GM21360 (cell line): ENCODE measurements at regions not wholly inside any gene's neighbourhood (a gene's known extent, or its start where the extent isn't known, plus 50 kb on each side); places are given as distances from the start of the nearest gene placed in this dataset.
"Not testable (repeated sequence)": the region's sequence is repeated elsewhere in the genome, so short reads cannot be mapped to it uniquely, and the experiment has no call there.

Experiments used
- ATAC-seq: cut with Tn5 transposase; IDR thresholded peaks from one replicate; pipeline ENCODE4 v1.9.1; 2021; ENCODE audit warnings: mild to moderate bottlenecking, moderate library complexity; ENCODE audit not compliant: unreplicated experiment

DNA sequence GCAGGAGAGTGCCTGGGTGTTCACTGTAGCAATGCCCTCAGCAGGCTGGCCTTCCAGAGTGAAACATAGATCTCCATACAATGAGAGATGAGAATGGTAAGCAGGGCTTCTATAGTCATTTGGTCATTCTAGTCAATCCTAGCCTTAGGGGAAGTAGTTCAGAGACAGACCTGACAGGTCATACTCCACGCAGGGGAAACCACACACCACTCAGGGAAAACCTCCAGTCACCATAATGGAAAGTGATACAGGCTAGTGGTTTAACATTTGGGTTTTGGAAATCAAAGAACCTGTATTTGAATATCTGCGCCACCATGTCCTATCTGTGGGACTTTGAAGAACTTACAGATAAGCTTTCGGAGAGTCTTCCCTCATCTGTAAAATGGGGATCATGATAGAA, 425.7 kb upstream of the PPP2R3A start:
- no peak for ATAC-seq

DNA sequence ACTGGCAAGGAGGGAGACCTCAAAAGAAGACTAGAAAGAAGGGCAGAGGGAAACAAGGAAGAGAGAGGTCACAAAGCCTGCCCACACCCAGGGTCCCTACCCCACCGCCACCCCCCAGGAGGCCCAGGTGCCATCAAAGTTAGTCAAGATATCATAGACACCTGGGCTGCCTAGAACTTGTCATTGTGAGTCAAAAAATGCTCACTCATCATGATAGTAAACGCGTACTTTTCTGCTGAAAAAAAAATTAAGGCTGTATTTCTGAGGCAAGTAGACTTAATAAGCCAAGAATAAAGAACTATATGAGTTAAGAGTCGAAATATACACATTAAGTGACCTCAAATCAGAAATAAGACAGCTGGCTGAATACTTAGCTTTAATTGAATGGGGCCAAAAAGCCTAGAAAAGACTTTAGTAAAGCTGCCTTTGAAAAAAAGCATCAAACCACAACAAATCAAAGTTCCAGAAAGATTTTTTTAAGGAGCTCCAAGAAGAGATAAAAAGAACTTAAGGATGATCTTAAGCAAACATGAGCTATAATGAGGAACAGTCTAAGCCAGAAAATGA, 415.5 kb upstream of the PPP2R3A start:
- ATAC-seq, result no peak

DNA sequence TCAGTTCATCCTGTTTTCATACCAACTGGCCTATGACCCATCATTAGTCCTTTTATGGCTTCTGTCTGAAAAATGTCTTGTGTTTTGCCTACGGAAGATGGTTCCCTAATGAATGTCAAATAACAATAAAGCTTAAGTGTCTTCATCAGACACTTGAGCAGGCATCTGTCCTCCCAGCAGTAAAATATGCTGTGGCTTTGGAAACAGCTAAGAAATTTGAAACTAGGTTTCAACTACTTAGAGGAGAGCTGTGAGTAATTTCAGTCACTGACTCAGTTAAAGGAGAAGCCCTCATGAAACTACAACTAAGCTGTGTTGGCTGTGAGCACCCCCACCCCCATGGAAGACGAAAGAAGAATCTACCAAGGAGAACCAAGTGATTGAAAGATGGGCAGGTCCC, 409.4 kb upstream of the PPP2R3A start:
- no peak for ATAC-seq

DNA sequence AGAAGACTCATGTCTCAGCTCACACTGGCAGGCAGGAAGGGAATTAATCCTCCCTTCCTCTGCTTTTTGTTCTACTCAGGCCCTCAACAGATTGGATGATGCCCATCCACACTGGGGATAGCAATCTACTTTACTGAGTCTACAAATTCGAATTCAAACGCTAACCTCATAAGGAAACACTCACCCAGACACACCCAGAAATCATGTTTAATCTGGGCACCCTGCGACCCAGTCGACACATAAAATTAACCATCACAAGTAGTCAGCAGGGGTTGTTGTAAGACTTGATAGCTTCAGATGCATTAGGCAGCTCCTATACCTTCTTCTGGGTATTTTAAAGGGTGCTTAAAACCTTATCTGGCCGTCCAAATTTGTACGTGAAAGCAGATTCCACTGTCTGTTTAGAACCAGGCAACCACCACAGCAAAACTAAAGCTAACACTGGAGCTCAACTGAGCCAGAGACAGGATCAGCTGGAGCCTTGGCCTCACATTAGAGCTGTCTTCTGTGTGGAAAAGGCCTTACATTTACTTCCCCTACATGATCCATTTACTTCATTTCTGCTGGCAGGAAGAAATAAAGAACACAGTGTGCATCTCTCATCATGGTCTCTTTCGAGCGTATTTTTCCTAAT, 407.3 kb upstream of the PPP2R3A start:
- no peak for ATAC-seq

DNA sequence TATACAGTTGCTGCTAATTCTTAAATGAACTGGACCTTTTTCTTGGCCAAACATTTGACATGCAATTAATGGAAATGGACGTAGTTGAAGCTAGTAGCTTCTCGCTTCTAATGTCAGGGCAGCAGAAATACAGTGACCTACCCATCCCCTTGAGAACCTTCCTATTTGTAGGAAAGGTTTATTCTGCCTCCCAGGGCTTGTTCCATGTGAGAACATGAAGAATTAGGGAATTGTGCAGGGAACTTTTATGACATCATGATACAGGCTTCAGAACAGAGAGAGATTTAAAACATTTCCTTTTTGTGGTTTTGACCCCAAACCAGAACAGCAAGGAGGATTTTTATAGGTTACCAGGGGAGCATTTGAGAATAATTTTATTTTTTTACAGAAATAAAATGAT, 406.6 kb upstream of the PPP2R3A start:
- ATAC-seq, result no peak

DNA sequence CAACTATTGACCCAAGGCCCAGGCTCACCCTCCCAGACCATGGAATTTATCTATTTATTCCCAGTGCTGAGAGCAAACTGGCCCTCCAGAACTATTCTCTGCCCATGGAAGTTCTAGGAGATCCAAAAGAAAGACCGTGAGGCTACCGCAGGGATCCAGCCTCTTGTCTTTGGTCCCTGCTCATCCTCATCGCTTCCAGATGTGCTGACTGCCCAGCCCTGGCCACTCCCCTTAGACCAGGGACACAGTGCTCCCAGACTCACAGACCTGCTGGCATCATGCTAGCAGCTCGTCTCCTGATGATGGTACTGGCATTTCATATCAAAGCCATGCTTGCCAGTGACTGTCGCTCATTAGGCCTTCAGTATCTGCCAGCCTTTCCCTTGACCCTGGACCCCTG, 405.7 kb upstream of the PPP2R3A start:
- no peak for ATAC-seq

DNA sequence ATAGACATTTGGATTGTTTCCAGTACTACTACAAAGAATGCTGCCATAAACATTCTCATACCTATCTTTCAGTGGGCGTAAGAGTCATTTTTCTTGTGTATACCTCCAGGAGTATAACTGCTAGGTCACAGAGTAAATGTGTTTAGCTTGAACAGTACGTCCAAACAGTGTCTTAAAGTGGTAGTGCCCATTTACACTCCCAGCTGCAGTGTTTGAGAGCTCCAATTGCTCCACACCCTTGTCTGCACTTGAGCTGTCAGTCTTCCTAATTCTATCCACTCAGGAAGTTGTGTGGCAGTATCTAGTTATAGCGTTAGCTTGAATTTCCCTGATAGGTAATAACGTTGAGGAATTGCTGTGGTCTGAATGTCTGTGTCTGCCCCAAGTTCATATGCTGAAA, 404.7 kb upstream of the PPP2R3A start:
- ATAC-seq, result no peak

DNA sequence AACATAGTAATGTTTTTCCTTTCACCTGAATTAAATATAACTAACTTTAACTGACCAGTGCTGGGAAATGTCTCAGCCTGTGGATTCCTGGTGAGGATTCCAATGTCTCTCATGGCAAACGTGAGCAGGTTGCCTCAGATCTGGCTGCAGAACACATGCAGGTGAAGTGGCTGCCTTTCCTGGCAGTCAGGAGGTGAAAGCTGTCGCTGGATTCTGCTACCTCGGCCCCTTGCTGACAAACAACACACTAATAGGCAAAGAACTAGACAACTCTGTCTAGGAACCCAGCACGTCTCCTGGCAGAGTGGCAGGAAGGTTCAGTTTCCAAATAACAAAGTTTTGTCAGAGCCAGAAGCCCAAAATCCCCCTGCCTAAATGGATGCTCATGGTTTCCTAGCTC, 400.8 kb upstream of the PPP2R3A start:
- ATAC-seq, result no peak

DNA sequence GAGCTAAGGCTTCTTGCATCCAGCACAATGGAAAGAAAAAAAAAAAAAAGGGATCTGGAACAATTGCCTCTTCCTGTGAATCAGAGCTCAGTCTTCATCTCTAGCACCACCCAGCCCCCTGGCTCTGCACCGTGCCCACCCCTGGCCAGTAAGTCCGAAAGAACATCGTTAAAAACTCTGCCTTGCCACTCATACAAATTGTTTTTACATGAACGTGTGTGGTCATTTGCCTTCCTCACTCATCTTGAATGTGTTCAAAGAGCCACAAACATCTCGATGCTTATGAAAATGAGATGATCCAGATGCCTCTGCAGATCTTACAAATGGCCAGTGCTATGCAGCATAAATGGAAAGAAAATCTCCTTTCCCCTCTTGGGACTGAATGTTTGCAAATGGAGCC, 400.0 kb upstream of the PPP2R3A start:
- no peak for ATAC-seq

DNA sequence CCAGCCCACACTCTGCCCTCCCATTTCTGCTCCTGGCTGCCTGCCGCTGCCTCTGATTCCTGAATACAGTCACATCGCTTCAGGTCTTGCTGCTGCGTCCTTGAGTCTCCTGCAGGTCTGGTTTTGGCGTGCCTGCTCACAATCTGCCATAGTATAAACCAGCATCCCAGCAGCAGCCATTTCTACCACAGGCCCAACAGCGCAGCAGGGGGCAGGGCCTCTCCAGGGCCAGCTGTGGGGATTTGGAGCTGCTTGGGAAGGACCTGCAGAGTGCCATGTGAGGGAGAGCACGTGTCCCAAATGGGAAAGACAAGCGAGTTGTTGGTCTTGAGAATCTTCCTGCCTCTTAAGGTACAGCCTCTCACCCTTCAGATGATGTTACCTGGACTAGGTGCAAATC, 398.3 kb upstream of the PPP2R3A start:
- no peak for ATAC-seq

DNA sequence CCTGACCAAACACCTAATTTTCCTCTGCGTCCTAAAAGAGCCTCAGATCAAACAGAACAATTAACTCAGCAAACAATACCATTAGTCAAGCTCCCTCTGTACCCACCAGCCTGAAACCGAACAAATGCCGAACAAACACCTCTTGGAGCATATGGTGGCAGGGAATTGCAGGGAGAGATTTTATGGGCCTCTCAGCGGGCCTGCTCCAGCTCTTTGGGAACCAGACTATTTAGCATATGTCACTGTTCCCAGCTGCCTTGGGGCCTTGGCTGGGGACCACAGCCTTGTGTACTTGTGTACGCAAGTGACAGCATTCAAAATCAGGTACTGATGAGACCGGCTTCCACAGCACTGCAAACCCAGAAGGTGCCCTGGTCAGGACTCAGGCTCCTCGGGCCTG, 388.8 kb upstream of the PPP2R3A start:
- no peak for ATAC-seq

DNA sequence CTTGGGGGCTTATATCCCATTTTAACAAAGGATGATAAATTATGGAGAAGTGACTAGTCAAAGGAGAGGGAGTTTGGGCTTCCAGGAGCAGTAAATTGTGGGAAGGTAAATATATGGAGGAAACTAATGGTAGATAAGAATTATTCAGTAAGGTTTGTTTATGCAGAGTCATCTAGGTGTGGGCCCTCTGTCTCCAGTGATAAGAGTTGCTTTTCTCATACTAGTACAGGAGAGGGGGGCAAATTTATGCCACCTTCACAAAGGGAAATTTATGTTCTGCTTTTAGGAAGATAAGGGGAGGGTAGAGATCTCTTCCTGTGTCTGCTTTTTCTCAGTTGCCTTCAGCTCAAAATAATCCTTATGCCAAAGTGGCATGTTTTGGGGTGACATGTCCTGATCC, 383.7 kb upstream of the PPP2R3A start:
- no peak for ATAC-seq

DNA sequence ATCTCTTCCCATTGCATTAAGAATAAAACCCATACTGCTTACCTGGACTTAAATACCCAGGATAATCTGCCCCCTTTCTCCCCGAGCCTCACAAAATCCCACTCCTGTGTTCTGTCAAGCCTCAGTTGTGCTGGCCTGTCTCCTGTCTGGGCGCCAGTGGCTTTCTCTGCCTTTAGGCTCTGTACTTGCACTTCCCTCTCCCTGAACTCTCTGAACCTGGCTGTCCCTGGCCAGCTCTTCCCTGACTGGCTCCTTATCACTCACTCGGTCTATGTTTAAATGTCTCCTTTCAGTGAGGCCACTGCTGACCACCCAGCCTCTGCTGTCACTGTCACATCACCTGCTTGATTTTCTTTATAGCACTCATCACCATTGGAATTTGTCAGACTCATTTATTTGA, 382.7 kb upstream of the PPP2R3A start:
- ATAC-seq, result no peak

DNA sequence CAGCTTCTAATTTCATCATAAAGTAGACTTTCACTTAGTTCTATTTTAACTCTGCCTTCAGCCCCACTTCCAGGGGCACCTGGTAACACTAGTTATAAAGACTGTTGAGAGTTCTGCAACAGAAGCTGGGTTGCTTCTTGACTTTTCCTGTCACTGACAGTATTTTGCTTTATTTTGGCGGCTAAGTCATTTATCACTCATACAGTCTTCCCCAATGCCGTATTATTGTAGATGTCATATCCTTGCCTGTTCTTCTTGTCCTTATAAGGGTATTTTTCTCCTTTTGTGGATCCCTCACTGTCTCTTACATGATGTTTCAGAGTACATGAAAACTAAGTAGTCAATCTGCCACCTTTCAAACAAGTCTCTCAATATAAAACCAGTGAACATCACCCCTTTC, 369.0 kb upstream of the PPP2R3A start:
- ATAC-seq, result no peak

DNA sequence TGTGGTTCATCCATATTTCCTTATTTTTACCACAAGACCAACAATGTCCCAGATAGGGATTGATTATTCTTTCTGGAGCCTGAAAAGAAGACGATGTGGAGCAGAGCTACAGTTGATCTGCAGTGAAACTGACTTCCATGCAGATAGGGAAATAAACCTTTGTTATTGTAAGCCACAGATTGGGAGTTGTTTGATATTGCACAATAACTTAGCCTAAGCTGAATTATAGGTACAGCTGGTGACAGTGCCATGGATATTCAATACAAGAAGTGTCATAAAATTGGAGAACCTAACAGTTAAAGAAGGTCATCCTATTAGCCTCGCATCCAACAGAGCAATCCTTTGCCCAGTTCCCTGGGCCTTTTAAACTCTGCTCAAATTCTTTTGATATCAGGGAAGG, 367.7 kb upstream of the PPP2R3A start:
- ATAC-seq, result no peak

DNA sequence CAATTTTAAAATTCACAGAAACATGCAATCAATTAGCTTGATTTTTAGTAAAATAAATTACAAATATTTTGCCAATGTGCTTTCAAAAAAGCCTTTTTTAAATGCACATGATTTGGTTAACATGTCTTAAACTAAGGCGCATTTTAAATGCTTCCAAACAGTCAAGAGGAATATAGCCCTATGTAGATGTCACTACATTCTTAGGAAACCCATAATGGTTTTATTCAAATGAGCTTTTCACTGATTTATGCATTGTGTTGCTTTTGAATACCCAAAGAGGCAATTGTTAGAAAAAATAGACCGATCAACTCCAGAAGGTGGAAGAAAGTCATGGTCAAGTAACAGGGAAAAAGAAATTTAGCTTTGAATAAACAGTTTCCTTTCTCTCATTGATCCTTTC, 366.9 kb upstream of the PPP2R3A start:
- no peak for ATAC-seq

DNA sequence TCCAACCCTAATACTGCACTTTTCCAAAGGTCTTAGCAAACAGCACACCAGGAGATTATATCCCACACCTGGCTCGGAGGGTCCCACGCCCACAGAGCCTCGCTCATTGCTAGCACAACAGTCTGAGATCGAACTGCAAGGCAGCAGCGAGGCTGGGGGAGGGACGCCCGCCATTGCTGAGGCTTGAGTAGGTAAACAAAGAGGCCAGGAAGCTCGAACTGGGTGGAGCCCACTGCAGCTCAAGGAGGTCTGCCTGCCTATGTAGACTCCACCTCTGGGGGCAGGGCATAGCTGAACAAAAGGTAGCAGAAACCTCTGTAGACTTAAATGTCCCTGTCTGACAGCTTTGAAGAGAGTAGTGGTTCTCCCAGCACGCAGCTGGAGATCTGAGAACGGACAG, 361.0 kb upstream of the PPP2R3A start:
- not testable (repeated sequence) for ATAC-seq

DNA sequence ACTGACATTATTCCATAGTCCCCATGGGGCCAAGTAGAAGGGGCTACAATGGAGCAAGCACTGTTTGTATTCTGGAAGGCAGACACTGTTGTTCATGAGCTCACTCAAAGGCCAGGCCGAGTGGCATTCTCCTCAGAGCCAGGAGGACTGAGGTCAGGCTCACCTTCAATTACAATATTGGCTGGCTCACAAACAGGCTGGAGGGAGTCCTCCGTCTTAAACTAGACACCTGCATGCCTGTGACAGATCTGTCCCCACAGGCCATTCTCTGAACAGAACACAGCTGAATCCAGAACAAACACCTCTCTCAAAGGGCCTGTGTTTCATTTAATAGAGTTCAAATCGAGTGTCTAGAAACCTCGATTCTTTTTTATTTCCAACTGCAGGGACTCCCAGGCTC, 347.4 kb upstream of the PPP2R3A start:
- ATAC-seq, result no peak

DNA sequence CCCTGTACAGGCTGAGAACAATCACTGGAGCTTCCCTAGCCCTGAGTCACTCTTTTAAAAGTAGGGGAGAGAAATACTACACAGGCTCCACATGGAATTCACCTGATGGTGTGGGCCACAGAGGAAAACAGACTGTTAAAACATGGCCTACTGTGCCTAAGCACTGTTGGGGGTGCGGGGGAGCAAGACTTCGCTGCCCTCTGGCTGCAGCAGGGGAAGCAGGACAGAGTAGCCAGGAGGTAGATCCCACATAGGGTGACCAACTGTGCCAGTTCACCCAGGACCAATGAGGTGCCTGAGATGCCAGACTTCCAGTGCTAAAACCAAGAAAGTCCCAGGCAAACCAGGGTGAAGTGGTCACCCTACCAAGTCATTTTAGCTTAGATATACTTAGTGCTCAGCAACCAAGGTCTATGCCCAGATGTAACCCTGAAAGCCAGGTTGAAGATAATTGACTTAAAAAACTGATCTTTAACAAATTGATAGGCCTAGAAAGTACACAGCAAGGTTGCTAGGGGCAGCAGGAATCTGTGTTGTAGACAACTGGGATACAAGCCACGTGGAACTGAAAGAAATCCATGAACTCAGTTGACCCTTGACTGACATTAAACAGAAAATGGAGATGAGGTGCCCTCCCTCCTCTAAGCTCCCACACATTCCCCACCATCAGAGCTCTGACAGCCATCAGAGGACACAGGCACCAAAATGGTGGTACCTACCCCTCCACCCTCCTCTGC, 344.2 kb upstream of the PPP2R3A start:
- ATAC-seq, result no peak

DNA sequence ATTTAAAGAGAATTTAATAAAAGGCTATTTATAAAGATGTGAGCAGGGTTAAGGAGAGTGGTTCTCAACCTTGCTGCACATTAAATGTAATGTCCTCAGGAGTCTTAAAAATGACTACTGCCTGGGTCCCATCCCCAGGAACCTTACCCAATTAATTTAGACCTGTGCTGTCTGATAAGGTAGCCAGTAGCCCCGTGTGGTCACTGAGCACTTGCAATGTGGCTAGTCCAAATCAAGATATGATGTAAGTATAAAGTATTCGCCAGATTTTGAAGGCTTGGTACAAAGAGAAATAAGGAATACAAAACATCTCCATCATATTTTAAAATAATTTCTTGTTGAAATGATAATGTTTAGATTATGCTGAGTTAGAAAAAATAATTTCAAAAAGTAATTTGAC, 343.3 kb upstream of the PPP2R3A start:
- ATAC-seq, result no peak

DNA sequence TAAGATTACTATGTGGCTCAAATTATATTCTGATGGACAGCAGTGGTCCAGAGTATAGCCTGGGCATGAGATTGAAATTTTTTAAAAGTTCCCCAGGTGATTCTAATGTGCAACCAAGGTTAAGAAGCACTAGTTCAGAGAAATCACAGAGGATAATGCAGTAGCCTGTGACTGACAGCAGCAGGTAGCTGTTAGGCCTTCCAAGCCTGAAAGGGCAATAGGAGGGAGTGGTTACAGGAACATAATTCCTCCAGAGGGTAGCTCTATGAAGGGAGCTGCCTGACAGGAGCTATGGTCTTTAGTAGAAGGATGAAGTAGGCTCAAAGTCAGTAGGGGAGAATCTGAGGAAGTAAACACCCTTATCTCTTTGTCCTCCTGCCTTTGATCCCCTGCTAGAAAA, 342.9 kb upstream of the PPP2R3A start:
- no peak for ATAC-seq

DNA sequence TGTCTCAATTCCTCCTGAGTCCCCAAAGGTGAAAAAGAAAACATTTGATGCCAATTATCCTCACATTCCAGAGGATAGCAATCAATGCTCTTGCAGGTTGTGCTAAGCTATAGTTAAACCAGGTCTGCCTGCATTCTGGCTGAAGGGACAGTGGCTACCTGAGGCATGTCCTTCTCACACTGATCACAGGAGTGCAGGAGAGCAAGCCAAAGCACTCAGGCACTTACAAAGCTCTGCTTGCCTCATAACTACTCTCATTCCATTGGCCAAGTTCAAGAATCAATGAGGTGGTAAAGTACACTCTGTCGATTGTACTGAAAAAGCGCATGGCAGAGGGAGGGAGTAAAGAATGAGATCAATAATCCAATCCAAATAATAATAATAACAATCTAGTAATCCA, 342.0 kb upstream of the PPP2R3A start:
- ATAC-seq, result no peak

DNA sequence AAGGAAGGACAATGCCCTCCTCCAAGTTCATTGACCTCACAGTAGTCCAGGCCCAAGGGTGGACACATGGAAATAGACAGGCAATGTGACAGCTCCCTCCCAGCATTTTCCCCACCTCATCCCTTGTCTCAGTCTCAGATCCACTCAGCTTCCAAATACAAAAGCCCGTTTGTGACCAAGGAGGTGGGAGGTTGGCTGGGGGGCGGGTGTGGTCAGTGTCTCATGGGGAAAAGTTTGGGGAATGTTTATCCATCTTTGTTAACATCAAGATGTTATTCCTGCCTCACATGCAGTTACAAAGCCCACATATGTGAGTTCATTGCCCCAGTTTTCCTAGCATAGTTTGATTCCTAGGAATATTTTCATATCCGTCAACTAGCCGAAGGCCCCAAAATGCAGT, 338.5 kb upstream of the PPP2R3A start:
- no peak for ATAC-seq
